Transverse colon (tissue), 3 donors: ENCODE measurements at regions not wholly inside any gene's neighbourhood (a gene's known extent, or its start where the extent isn't known, plus 50 kb on each side); places are given as distances from the start of the nearest gene placed in this dataset.

Source experiments
- CTCF ChIP-seq, 5 experiments: fragments of 200-600 bp in 3 of 5; fragments of 450-650 bp in 2 of 5; sonication (generic) in 3 of 5; IDR thresholded peaks; 1 replicate in 2 of 5; 2 replicates in 3 of 5; pipeline ENCODE4 v1.5.1; 2016 to 2017; ENCODE audit warnings: antibody characterized with exemption in 5 of 5, inconsistent platforms in 3 of 5, mild to moderate bottlenecking in 2 of 5, moderate library complexity in 1 of 5
- POLR2A ChIP-seq: fragments of 450-650 bp; IDR thresholded peaks from one replicate; pipeline ENCODE4 v1.6.1; 2016; ENCODE audit warnings: antibody characterized with exemption, mild to moderate bottlenecking, moderate library complexity

GRCh38 chr11:28757725-28758515 is 649.7 kb downstream of the METTL15 start:
- TF ChIP-seq CTCF (IDR thresholded peaks at IDR 0.05) (no peak), POLR2A (no peak)
